NCI-H524 (cell line): ENCODE measurements at regions not wholly inside any gene's neighbourhood (a gene's known extent, or its start where the extent isn't known, plus 50 kb on each side); places are given as distances from the start of the nearest gene placed in this dataset.
A peak's percentile ranks its signal among the peaks of the same experiment; 100 is the strongest.

Experiments
- DNase-seq, 2 experiments: peaks; one replicate each; lab custom pipeline; 2025; lab: John Stamatoyannopoulos, UW

GRCh38 chr9:36728651-36729520 is 156.2 kb downstream of the MELK start:
- peak; percentile 33 to 77 for DNase-seq

GRCh38 chr9:36729906-36730305 is 157.2 kb downstream of the MELK start:
- DNase-seq: no peak

DNA sequence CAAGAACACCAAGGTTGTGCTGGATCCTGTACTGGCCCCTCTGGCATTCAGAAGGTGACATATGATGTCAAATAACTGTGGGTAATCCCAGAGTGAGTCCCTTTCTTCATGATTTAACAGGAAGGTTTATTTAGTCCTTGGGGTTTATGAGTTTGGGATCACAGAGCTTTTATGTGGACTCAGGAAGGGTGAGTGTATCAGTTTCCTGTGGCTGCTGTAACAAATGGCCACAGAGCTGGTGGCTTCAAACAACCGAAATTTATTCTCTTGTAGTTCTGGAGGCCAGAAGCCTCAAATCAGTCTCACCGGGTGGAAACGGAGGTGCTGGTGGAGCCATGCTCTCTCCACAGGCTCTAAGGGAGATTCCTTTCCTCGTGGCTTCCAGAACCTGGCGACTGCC is 157.7 kb downstream of the MELK start:
- DNase-seq: no peak

DNA sequence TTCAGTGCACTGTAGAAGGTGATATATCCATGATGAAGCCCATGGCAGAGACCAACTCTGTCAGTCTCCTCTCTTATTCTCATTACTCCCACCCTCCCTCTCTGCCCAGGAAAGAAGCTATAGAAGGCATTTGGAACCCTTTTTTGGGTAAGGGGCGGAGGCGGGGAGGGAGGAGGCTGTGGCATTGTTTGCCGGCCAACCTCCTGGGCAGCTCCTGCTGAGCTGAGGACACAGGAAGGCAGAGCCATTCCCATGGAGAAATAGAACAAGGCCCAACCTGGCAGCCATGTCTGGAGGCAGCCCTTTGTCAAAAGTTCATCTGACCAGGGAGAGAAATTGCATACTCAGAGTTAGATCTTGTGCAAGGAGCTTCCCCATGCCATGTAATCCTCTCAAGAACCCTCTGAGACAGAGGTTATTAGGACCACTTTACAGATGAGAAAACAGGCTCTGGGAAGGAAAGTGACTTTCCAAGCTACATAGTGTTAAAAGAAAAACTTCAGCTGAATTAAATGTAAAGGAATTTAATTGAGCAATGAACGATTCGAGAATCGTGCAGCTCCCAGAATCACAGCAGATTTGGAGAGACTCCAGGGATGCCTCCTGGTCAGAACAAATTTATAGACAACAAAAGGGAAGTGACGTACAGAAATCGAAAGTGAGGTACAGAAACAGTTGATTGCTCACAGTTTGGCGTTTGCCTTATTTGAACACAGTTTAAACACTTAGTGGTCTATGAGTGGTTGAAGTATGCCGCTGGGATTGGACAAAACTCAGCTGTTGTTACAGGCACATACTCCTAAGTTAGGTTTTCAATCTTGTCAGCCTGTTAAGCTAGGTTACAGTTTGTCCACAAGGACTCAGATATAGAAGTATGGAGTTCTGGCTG is 158.6 kb downstream of the MELK start:
- no peak for DNase-seq

GRCh38 chr9:36734737-36735136 is 162.0 kb downstream of the MELK start:
- DNase-seq: no peak

DNA sequence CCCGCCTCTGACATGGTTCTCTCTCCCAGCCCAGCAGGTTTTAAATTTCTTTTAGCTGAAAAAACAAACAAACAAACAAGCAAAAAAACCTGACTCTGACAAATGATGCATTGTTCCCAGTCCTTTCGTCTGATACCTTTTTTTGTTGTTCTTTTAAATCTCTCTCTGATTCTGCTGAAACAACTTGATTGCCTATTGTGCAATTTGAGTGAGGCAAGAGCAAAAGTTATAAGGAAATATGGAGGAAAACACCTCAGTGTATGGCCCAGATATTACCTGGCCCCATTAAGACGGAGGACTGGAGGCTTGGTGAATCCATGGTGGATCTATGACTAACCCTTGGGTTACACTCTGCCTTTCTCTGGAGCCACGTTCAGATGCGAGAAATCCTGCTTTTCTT is 164.0 kb downstream of the MELK start:
- no peak for DNase-seq

DNA sequence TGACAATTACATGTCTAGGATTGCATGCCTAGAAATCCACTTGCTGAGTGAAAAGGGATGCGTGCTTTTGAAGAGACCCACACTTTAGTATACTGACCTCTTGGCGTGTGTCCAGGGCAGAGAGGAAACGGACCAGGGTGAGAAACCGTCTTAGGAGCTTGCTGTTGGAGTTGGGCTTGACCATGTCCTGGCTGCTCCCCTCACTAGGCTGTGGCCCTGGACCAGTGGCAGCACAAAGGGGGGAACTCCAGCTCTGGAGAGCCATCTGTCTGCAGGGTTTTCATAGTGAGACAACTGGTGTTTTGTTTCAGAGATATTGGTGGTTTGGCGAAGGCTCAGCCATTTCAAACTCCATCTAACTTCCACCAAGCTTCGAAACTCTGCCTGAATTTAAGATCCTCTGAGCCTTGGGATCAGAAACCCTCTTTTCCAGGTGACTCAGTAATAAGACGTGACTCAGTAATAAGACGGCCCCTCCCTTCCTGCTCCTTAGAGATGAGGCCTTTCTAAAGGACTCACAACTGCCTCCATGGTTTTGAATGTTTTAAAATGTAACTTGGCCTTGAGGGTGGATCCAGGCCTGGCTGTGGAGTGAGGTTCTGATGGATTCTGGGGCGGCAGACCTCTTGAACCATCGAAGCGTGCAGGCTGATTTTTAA is 165.8 kb downstream of the MELK start:
- peak in 1 of 2 experiments; percentile 43 for DNase-seq

- no peak for DNase-seq
These were observed 166.8 kb downstream of the MELK start for GRCh38 chr9:36739373-36740116.

DNA sequence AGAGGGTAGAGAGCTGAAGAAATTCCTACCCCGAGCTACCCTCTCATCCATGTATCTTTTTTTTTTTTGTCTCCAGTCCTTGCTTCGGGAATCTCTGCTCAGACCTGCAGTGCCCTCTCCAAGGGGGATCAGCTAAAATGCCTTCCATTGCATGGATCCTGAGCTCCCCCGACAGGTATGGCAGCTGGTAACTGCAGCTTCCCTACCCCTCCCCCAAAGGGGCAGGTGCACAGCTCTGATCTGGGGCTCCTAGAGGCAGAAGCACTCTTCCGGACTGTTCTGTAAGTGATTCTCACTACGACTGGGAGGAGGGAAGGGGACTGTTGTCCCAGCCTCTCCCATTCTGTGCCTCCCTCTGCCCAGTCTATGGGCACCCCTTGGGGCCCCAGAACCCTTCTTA is 169.6 kb downstream of the MELK start:
- DNase-seq: peak in 1 of 2 experiments; percentile 36

- DNase-seq: no peak
These were observed 172.0 kb downstream of the MELK start for GRCh38 chr9:36744678-36745077.

DNA sequence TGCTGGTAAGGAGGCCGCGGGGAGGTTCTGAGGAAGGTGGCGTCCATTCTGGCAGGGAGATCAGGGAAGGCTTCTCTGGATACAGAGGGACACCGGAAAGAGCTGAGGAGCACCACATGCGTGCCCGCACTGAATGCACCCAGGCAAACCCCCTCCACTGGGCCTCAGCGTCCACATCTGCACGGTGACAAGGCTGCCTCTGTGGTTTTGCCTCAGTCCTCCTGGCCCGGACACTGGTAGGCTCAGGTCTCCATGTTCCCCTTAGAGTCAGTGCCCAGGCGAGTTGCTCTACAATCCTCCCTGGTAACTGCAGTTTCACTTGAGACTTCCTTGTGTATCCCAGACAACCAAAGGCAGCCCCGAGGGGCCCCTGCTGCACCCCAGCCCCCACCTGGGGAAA is 173.3 kb downstream of the MELK start:
- DNase-seq: no peak

- no peak for DNase-seq
These were observed 173.7 kb downstream of the MELK start for GRCh38 chr9:36746415-36746814.

GRCh38 chr9:36748322-36748899 is 175.7 kb downstream of the MELK start:
- DNase-seq: no peak

DNA sequence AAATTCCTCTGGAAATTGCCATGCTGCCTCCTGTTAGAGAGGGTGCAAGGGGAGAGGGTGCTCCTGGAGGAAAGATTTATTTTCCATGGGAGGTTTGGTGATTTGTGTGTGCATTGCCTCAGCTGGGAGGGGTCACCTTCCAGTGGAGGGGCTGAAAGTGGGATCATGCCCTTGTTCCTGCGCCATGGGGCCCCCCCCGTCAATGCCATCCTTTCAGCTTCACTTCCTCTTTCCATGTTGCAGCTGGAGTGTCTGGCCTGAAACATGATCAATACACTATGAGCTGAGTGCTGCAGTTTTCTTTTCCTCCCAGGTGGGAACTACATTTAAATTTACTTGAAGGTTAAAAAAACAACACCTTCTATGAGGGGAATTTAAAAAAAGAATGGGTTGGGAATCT is 176.8 kb downstream of the MELK start:
- no peak for DNase-seq

- no peak for DNase-seq
These were observed 177.9 kb downstream of the MELK start for GRCh38 chr9:36750630-36751029.

GRCh38 chr9:36755019-36755418 is 182.3 kb downstream of the MELK start:
- no peak for DNase-seq

- no peak for DNase-seq
These were observed 186.4 kb downstream of the MELK start for GRCh38 chr9:36759141-36759540.

DNA sequence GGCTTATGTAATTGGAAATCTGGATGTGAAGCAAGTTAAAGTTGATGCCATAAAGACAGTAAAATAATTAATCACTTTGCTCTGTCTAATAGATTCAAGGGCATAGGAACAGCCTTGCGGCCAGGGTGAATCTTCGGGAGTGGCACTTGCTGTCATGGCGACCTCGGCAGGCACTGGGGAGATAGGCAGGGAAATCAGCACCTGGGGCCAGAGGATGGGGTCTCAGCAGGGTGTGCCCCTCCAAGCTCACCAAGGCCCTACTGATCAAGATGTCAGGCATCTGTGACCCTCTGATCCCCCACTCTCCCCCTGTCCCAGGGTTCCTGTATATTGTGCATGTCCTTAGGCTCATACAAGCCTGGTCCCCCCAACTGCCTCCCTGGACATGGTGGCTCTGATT is 187.3 kb downstream of the MELK start:
- DNase-seq: no peak

- no peak for DNase-seq
These were observed 188.1 kb downstream of the MELK start for GRCh38 chr9:36760667-36761420.

GRCh38 chr9:36762958-36763357 is 190.3 kb downstream of the MELK start:
- peak in 1 of 2 experiments; percentile 13 for DNase-seq

DNA sequence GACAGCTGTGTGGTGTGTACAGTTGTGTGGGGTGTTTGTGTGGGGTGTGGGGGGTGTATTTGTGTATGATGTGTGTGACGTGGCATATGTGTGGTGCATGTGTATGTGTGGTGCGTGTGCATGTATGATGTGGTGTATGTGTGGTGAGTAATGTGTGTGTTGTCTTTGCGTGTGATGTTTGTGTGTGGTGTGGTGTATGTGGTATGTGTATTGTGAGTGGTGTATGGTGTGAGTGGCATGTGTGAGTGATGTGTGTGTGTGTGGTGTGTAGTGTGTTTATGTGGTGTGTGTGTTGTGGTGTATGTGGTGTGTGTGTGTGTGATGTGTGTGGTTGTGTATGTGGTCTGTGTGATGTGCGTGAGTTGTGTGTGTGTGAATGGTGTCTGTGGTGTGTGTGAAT is 191.1 kb downstream of the MELK start:
- no peak for DNase-seq
